ENCODE measurements at regions not wholly inside any gene's neighbourhood (a gene's known extent, or its start where the extent isn't known, plus 50 kb on each side); places are given as distances from the start of the nearest gene placed in this dataset.
"Not testable (repeated sequence)": the region's sequence is repeated elsewhere in the genome, so short reads cannot be mapped to it uniquely, and the experiment has no call there.

GRCh38 chr6:8315154-8315553 lies 120.2 kb downstream of the SLC35B3 start:
- no peak for TF ChIP-seq CTCF (IDR thresholded peaks at IDR 0.05; ENCODE audit: low read depth, low read length)
- DNase-seq (ENCODE audit: extremely low read depth, low read depth) = no peak

- DNase-seq (ENCODE audit: extremely low read depth, low read depth) = no peak
- no peak for TF ChIP-seq CTCF (IDR thresholded peaks at IDR 0.05; ENCODE audit: low read depth, low read length)
Measured at GRCh38 chr6:8301502-8301901, 133.8 kb downstream of the SLC35B3 start.

GRCh38 chr6:8299034-8299433 lies 136.3 kb downstream of the SLC35B3 start:
- TF ChIP-seq CTCF (IDR thresholded peaks at IDR 0.05; ENCODE audit: low read depth, low read length) = no peak
- no peak for DNase-seq (ENCODE audit: extremely low read depth, low read depth)

GRCh38 chr6:8282946-8283345 lies 152.4 kb downstream of the SLC35B3 start:
- DNase-seq (ENCODE audit: extremely low read depth, low read depth) = not testable (repeated sequence)

GRCh38 chr6:8282380-8282779 lies 153.0 kb downstream of the SLC35B3 start:
- DNase-seq (ENCODE audit: extremely low read depth, low read depth) = no peak
- TF ChIP-seq CTCF (IDR thresholded peaks at IDR 0.05; ENCODE audit: low read depth, low read length) = no peak

GRCh38 chr6:8279041-8279805 lies 156.1 kb downstream of the SLC35B3 start:
- no peak for DNase-seq (ENCODE audit: extremely low read depth, low read depth)
- TF ChIP-seq CTCF (IDR thresholded peaks at IDR 0.05; ENCODE audit: low read depth, low read length) = no peak

GRCh38 chr6:8278562-8278961 lies 156.8 kb downstream of the SLC35B3 start:
- TF ChIP-seq CTCF (IDR thresholded peaks at IDR 0.05; ENCODE audit: low read depth, low read length) = no peak
- no peak for DNase-seq (ENCODE audit: extremely low read depth, low read depth)

- no peak for DNase-seq (ENCODE audit: extremely low read depth, low read depth)
Measured at GRCh38 chr6:8277769-8278168, 157.6 kb downstream of the SLC35B3 start.

More at GRCh38 chr6:8277769-8278168, 157.6 kb downstream of the SLC35B3 start:
- TF ChIP-seq CTCF (IDR thresholded peaks at IDR 0.05; ENCODE audit: low read depth, low read length) = no peak

Data from AG09319 (cell line).